Mesendoderm (in vitro differentiated cells): ENCODE measurements at regions not wholly inside any gene's neighbourhood (a gene's known extent, or its start where the extent isn't known, plus 50 kb on each side); places are given as distances from the start of the nearest gene placed in this dataset.

Experiments used
- DNase-seq: peaks from one replicate; pipeline ENCODE4 v3.0.0; 2013
- H2AK5ac ChIP-seq: 2 replicates; pipeline ENCODE4 v1.6.1; 2013; ENCODE audit warnings: low read length, inconsistent platforms
- H2BK120ac ChIP-seq: 2 replicates; pipeline ENCODE4 v1.6.1; 2013; ENCODE audit warnings: low read depth, mild to moderate bottlenecking, low read length, moderate library complexity, mixed read lengths
- H2BK15ac ChIP-seq: replicated peaks from 2 replicates; pipeline ENCODE4 v1.6.1; 2013; ENCODE audit warnings: low read depth, mild to moderate bottlenecking, moderate library complexity
- H2BK5ac ChIP-seq: 2 replicates; pipeline ENCODE4 v1.6.1; 2013; ENCODE audit warnings: low read length, inconsistent platforms
- H3K18ac ChIP-seq: 2 replicates; pipeline ENCODE4 v1.6.1; 2013; ENCODE audit warnings: mild to moderate bottlenecking, low read length, mixed read lengths
- H3K23ac ChIP-seq: one replicate; pipeline ENCODE4 v1.6.1; 2013; ENCODE audit warnings: low read length
- H3K27ac ChIP-seq: 2 replicates; pipeline ENCODE4 v1.5.1; 2013; ENCODE audit warnings: low read depth, mild to moderate bottlenecking, inconsistent platforms, low read length, moderate library complexity
- H3K27me3 ChIP-seq: 2 replicates; pipeline ENCODE4 v1.6.1; 2013; ENCODE audit warnings: low read length, control low read depth, mild to moderate bottlenecking, inconsistent platforms; ENCODE audit not compliant: insufficient read depth, poor library complexity
- H3K36me3 ChIP-seq: 2 replicates; pipeline ENCODE4 v1.6.1; 2013; ENCODE audit warnings: low read length, inconsistent platforms; ENCODE audit not compliant: control insufficient read depth, insufficient read depth
- H3K4ac ChIP-seq: one replicate; pipeline ENCODE4 v1.6.1; 2013; ENCODE audit warnings: low read depth, mild to moderate bottlenecking, low read length, moderate library complexity
- H3K4me1 ChIP-seq: 2 replicates; pipeline ENCODE4 v1.6.1; 2013; ENCODE audit warnings: low read depth, low read length, inconsistent platforms; ENCODE audit not compliant: control insufficient read depth
- H3K4me2 ChIP-seq: 2 replicates; pipeline ENCODE4 v1.6.1; 2013; ENCODE audit warnings: low read length
- H3K4me3 ChIP-seq: 2 replicates; pipeline ENCODE4 v1.5.1; 2013; ENCODE audit warnings: mild to moderate bottlenecking, low read length
- H3K56ac ChIP-seq: one replicate; pipeline ENCODE4 v1.6.1; 2013; ENCODE audit warnings: low read length
- H3K79me1 ChIP-seq: 2 replicates; pipeline ENCODE4 v1.6.1; 2013; ENCODE audit warnings: low read length, inconsistent platforms
- H3K79me2 ChIP-seq: 2 replicates; pipeline ENCODE4 v1.6.1; 2013; ENCODE audit warnings: mild to moderate bottlenecking, low read length; ENCODE audit not compliant: control insufficient read depth, insufficient read depth
- H3K9ac ChIP-seq: 2 replicates; pipeline ENCODE4 v1.6.1; 2013; ENCODE audit warnings: low read length, inconsistent platforms
- H4K5ac ChIP-seq: one replicate; pipeline ENCODE4 v1.6.1; 2013; ENCODE audit warnings: low read length
- H4K8ac ChIP-seq: one replicate; pipeline ENCODE4 v1.6.1; 2013; ENCODE audit warnings: low read depth, mild to moderate bottlenecking, control low read depth, low read length, moderate library complexity
- WGBS: extraction: QIAGEN DNeasy Blood & Tissue Kit; methylation state at CpG from one replicate; pipeline ENCODE4 v1.1.7; 2013; ENCODE audit warnings: low lambda C conversion rate, missing lambda C conversion rate; ENCODE audit not compliant: insufficient coverage; ENCODE audit errors: extremely low coverage; 5-methylcytosine and 5-hydroxymethylcytosine counted together

DNA sequence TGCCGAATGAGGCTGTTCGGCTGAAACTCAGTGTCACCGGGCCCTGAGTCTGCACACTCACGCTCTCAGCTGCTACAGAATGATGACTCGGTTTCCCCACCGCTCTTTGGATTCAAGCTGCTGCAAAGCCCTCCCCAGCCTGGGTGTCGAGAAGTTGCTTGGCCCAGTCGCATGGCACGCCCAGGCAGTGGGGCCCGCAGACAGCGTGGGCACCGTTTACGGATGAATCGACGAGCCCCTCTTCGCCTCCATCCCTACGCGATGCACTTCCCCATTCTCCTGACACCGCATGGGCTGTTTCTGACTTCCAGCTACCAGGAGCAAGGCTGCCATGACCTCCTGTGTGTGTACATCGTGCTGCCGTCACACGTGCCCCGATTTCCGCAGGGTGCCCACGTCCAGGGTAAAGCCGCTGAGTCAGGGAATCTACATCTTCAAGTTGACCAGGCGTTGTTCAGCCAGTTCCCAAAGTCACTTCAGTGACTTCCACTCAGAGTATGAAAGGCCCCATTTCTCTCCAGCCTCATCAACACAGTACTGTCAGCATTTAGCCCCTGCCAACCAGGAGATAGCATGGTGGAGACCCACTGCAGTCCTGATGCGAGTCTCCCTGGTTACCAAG is 60.3 kb upstream of the GPC1 start:
- no peak overlapping the region for H3K4me3 ChIP-seq
- no peak for DNase-seq
- WGBS, result no CpG with 5 or more reads among the region's 28 CpGs

DNA sequence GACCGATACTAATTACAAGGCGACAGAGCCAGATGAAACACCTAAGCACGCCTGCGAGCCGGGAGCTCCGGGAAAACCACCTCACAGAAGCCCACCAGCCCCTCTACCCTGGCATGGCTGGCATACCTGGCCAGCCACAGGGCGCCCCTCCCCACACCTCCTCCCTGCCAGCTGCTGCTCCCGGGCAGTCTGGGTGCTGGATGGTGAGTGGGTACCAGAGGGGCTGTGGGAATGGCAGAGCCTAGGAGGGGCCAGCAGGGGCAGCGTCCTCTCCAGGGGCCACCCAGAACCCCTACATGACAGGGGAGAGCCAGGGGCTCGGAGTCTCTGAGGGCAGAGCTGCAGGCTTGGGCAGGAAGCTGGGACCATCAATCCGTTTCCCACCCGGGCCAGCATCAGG is 58.7 kb upstream of the GPC1 start:
- H2BK5ac ChIP-seq, result no peak overlapping the region
- H2AK5ac ChIP-seq, result no peak overlapping the region
- H3K4me2 ChIP-seq, result no peak overlapping the region
- H4K5ac ChIP-seq, result no peak overlapping the region
- H3K79me2 ChIP-seq, result no peaks in the 10 kb centered on the region
- no peak overlapping the region for H3K9ac ChIP-seq
- DNase-seq, result no peak
- no peak overlapping the region for H2BK120ac ChIP-seq
- H3K27me3 ChIP-seq, result no peaks in the 10 kb centered on the region
- no peak overlapping the region for H2BK15ac ChIP-seq
- no peaks in the 10 kb centered on the region for H3K79me1 ChIP-seq
- H3K4ac ChIP-seq, result no peak overlapping the region
- no peak overlapping the region for H4K8ac ChIP-seq
- no peaks in the 10 kb centered on the region for H3K4me1 ChIP-seq
- H3K4me3 ChIP-seq, result no peak overlapping the region
- no peaks in the 10 kb centered on the region for H3K36me3 ChIP-seq
- H3K23ac ChIP-seq, result no peak overlapping the region
- no peak overlapping the region for H3K27ac ChIP-seq
- no CpG with 5 or more reads among the region's 12 CpGs for WGBS
- no peak overlapping the region for H3K56ac ChIP-seq
- H3K18ac ChIP-seq, result no peak overlapping the region

More for the DNA sequence above, 60.3 kb upstream of the GPC1 start:
- H3K4ac ChIP-seq, result no peak overlapping the region
- no peak overlapping the region for H4K5ac ChIP-seq
- no peak overlapping the region for H3K23ac ChIP-seq
- H3K4me2 ChIP-seq, result no peak overlapping the region
- no peak overlapping the region for H3K9ac ChIP-seq
- H3K18ac ChIP-seq, result no peak overlapping the region
- H3K36me3 ChIP-seq, result no peaks in the 10 kb centered on the region
- H2BK5ac ChIP-seq, result no peak overlapping the region
- no peak overlapping the region for H3K56ac ChIP-seq
- H2AK5ac ChIP-seq, result no peak overlapping the region
- no peaks in the 10 kb centered on the region for H3K79me2 ChIP-seq
- H3K4me1 ChIP-seq, result no peaks in the 10 kb centered on the region
- no peak overlapping the region for H2BK15ac ChIP-seq
- no peak overlapping the region for H4K8ac ChIP-seq
- H2BK120ac ChIP-seq, result no peak overlapping the region
- H3K27me3 ChIP-seq, result no peaks in the 10 kb centered on the region
- no peaks in the 10 kb centered on the region for H3K79me1 ChIP-seq
- H3K27ac ChIP-seq, result no peak overlapping the region

DNA sequence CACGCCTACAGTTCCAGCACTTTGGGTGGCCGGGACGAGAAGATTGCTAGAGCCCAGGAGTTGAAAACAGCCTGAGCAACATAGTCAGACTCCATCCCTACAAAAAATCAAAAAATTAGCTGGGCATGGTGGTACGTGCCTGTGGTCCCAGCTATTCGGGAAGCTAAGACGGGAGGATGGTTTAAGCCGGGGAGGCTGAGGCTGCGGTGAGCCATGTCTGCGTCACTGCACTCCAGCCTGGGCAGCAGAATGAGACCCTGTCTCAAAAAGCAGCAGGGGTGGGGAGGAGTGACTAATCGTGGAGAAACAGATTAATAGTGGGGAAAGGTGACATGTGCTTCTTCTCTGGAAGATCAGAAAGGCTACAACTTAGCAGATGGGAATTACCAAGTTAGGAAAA is 58.1 kb upstream of the GPC1 start:
- Histone ChIP-seq H3K4me1 (no peaks in the 10 kb centered on the region), H2AK5ac (no peak overlapping the region), H2BK120ac (no peak overlapping the region), H3K9ac (no peak overlapping the region), H3K36me3 (no peaks in the 10 kb centered on the region), H3K4ac (no peak overlapping the region), H3K27ac (no peak overlapping the region), H4K5ac (no peak overlapping the region), H3K79me1 (no peaks in the 10 kb centered on the region), H3K4me3 (no peak overlapping the region), H2BK5ac (no peak overlapping the region), H3K18ac (no peak overlapping the region), H3K56ac (no peak overlapping the region), H3K4me2 (no peak overlapping the region), H3K79me2 (no peaks in the 10 kb centered on the region), H4K8ac (no peak overlapping the region), H3K23ac (no peak overlapping the region), H3K27me3 (no peaks in the 10 kb centered on the region), H2BK15ac (no peak overlapping the region)
- no peak for DNase-seq
- WGBS, result no CpG with 5 or more reads among the region's 10 CpGs

DNA sequence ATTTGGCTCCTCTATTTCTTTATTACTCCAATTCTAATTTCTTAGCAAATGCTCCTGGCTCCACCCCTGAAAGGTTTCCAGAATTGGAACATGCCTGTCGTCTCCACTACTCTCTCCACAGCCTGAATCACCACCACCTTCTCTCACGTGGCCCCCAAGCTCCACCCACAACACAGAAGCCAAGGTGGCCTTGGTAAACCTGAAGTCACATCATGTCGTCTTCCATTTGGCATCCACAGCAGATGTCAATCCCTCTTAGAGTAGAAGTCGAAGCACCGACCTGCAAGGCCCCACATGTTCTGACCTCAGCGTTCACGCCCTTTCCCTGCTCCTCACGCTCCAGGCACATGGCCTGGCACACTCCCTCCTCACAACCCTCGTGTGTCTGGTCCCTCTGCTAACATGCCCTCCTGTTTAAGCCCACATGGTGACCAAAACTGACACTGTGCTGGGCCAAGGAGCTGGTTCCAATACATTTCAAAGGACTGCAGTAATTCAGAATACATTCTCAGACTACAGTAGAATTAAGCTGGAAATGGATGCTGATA is 56.3 kb upstream of the GPC1 start:
- Histone ChIP-seq H2BK15ac (no peak overlapping the region), H3K9ac (no peak overlapping the region), H3K36me3 (no peaks in the 10 kb centered on the region), H3K23ac (no peak overlapping the region), H2BK5ac (no peak overlapping the region), H3K27me3 (no peaks in the 10 kb centered on the region), H3K79me1 (no peaks in the 10 kb centered on the region), H3K4me3 (no peak overlapping the region), H4K5ac (no peak overlapping the region), H3K4me2 (no peak overlapping the region), H3K27ac (no peak overlapping the region), H3K18ac (no peak overlapping the region), H4K8ac (no peak overlapping the region), H2BK120ac (no peak overlapping the region), H3K4me1 (no peaks in the 10 kb centered on the region), H3K56ac (no peak overlapping the region), H3K79me2 (no peaks in the 10 kb centered on the region), H2AK5ac (no peak overlapping the region), H3K4ac (no peak overlapping the region)
- DNase-seq, result no peak
- WGBS, result no CpG with 5 or more reads among the region's 9 CpGs

DNA sequence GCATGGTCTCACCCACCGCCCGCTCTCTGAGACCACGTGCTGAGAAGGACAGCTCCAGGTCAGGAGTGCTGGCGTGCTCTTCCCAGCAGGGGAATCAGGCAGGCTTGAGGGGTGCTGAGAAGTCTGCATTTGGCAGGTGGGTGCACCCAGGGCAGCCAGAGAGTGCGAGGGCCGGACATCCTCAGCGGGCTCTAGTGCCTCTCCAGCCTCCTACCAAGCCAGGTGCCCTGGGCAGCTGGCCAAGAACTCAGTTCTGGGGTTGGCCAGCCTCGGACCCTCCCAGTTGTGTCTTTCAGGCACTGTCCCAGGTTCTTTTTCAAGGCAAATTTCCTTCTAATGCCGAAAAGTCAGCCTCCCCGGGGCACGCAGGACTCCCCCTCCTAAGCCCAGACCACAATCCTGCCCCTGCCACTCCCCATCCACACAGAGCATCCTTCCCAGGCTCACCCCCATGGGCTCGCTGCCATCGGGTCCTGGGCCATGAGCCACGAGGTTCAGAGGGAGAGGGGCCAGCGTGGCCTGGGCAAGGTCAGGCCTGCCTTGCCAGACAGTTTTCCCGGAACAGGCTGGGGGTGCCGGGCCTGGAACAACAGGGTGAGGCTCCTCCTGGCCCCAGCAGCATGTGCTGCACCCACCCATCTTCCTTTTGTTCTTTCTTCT is 52.2 kb upstream of the GPC1 start:
- DNase-seq, result no peak
- no peaks in the 10 kb centered on the region for H3K27me3 ChIP-seq
- no peaks in the 10 kb centered on the region for H3K36me3 ChIP-seq
- no peaks in the 10 kb centered on the region for H3K4me1 ChIP-seq
- H3K56ac ChIP-seq, result no peak overlapping the region
- H4K8ac ChIP-seq, result no peak overlapping the region
- no CpG with 5 or more reads among the region's 17 CpGs for whole genome bisulfite sequencing
- no peak overlapping the region for H3K4me3 ChIP-seq
- H2AK5ac ChIP-seq, result no peak overlapping the region
- H3K23ac ChIP-seq, result no peak overlapping the region
- H2BK120ac ChIP-seq, result no peak overlapping the region
- no peak overlapping the region for H3K4ac ChIP-seq
- no peak overlapping the region for H4K5ac ChIP-seq
- no peak overlapping the region for H3K4me2 ChIP-seq
- H3K27ac ChIP-seq, result no peak overlapping the region
- no peak overlapping the region for H3K9ac ChIP-seq
- H2BK5ac ChIP-seq, result no peak overlapping the region
- no peaks in the 10 kb centered on the region for H3K79me2 ChIP-seq
- H2BK15ac ChIP-seq, result no peak overlapping the region
- H3K18ac ChIP-seq, result no peak overlapping the region
- no peaks in the 10 kb centered on the region for H3K79me1 ChIP-seq
